ENCODE measurements at regions not wholly inside any gene's neighbourhood (a gene's known extent, or its start where the extent isn't known, plus 50 kb on each side); places are given as distances from the start of the nearest gene placed in this dataset.
"Not testable (repeated sequence)": the region's sequence is repeated elsewhere in the genome, so short reads cannot be mapped to it uniquely, and the experiment has no call there.

DNA sequence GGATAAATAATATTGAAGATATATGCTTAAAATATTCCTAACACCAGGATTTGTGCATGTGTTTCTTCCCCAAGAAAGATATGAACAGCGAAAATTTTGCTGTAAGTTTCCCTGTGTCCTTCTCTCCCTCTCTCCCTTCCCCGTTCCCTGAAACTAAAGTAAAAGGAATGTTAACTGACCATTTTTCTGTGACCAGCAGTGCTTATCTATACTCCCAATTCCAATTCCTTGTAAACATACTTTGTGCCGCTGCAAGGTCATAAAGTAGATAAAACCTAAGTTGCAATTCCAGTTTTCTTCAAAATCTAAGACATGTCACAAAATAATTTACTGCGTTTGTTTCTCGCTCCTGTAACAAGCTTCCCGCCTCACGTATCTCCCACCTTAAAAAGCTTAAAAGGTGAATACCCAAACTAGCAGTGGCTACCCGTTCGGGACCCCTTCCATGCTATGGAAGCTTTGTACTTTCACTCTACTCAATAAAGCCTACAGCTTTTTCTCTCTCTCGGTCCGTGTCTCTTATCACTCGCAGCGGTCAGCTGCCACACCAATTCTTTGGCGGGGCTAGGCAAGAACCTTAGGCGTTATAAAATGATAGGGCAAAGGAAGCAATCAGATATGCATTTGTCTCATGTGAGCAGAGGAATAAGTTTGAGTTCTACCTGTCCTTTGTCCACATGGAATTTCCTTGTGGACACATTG lies 1798.0 kb downstream of the EFNA5 start:
- no peak for DNase-seq

GRCh38 chr5:105868038-105868780 lies 1802.5 kb downstream of the EFNA5 start:
- DNase-seq: no peak

GRCh38 chr5:105865834-105866233 lies 1804.9 kb downstream of the EFNA5 start:
- no peak for DNase-seq

DNA sequence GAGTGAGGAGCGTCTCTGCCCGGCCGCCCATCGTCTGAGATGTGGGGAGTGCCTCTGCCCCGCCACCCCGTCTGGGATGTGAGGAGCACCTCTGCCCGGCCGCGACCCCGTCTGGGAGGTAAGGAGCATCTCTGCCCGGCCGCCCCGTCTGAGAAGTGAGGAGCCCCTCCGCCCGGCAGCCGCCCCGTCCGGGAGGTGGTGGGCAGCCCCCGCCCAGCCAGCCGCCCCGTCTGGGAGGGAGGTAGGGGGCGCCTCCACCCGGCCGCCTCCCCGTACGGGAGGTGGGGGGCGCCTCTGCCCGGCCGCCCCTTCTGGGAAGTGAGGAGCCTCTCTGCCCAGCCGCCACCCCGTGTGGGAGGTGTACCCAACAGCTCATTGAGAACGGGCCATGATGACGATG lies 1811.4 kb downstream of the EFNA5 start:
- not testable (repeated sequence) for DNase-seq

- no peak for DNase-seq
Observed at GRCh38 chr5:105849701-105850100, 1821.0 kb downstream of the EFNA5 start.

DNA sequence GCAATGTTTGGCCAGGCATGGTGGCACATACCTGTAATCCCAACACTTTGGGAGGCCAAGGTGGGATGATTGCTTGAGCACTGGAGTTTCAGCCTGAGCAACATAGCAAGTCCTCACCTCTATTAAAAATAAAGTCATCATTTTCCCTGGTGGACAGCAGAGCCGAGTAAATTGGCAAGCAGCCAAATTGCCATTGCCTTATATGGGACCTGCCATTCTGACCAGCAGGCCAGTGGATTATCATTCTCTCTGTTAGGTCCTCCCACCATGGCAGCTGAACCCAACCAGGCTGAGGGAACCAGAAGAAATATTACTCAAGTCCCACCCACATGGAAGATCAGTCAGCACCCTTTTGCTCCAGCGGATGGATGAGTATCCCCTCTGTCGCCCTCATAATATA lies 1829.9 kb downstream of the EFNA5 start:
- DNase-seq: no peak

GRCh38 chr5:105836887-105837286 lies 1833.8 kb downstream of the EFNA5 start:
- no peak for DNase-seq

DNA sequence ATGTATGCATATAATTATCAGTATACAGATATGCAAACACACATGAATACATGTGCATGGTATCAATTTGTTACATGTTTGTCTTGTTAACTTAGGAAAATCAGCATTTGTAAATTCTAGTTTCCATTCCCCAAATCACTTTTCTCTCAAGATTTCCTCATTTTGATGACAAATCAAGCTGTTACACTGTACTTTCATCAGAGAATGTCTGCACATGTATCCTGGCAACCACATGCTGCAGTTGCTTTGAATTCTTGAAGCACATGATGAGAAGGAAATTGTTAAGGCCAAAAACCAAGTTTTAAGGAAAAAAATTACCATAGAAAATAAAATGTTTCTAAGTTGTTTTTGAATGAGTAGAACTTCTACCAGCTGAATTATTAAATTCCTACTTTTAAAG lies 1834.5 kb downstream of the EFNA5 start:
- no peak for DNase-seq

GRCh38 chr5:105828821-105829220 lies 1841.9 kb downstream of the EFNA5 start:
- no peak for DNase-seq

DNA sequence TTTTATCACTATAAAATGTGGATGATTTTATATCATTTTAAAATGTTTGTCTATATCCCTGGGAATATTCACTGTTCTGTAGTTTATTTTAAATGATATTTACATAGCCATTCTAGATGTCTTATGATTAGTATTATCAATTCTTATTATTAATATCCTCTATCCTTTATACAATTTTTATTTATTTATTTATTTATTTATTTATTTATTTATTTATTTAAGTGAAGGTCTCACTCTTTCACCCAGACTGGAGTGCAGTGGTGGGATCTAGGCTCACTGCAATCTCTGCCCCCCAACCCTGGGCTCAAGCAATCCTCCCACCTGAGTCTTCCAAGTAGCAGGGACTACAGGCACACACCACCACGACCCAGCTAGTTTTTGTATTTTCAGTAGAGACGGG lies 1848.9 kb downstream of the EFNA5 start:
- no peak for DNase-seq

GRCh38 chr5:105817914-105818313 lies 1852.8 kb downstream of the EFNA5 start:
- no peak for DNase-seq

GRCh38 chr5:105817416-105817815 lies 1853.3 kb downstream of the EFNA5 start:
- no peak for DNase-seq

DNA sequence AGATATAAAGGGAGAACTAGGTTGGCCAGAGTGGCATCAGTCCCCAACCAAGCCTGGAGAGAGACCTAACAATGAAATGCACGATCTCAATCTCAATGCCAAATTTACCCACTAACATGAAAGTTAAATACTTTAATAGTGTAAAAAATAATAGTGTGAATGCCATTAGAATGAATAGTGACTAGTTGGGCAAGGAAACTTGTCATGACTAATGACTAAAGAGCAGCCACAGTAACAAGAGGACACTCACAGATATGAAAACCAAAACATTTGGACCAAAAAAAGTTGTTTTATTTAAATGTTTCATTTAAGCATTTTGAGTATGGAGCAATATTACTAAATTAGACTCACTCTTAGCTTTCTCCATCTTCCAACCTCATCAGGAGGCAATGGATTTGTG lies 1853.8 kb downstream of the EFNA5 start:
- DNase-seq: no peak

DNA sequence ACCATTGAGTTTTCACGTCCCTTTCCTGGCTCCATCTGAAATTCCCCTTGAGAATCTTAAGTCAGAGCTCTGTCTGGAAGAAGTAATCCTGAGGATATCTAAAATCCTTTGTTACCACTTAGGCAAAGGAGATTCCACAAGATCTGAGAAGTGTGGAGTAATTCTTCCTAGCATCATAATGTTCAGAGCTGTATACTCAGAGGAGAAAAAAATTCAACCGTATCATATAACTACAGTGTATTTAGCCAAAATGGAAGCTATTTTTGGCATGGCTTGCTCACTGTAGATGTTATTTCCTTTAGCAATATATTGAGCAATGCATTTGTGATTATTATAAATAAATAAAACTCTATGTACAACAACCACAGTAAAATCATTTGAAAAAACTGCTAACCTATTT lies 1858.4 kb downstream of the EFNA5 start:
- no peak for DNase-seq

DNA sequence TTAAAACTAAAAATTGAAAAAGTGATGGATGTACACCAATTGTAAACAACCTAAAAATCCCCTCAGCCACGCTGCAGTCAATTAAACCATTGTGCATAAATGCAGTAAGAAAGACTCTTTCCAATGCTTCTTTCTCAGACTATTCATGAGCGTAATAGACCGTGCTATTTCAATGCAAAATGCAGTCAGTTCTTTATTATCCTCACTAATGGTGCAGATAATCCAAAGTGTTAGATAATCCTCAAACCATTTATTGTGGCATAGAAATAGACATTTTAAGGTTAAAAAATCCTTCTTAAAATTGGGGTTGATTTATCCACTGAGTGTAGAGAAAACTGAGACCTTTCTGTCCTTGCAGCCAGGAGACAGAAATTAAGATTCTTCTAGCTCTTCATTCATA lies 1862.8 kb downstream of the EFNA5 start:
- no peak for DNase-seq

GRCh38 chr5:105807290-105807689 lies 1863.4 kb downstream of the EFNA5 start:
- no peak for DNase-seq

- DNase-seq: no peak
Observed at GRCh38 chr5:105806596-105806995, 1864.1 kb downstream of the EFNA5 start.

- no peak for DNase-seq
Observed at GRCh38 chr5:105803431-105803830, 1867.3 kb downstream of the EFNA5 start.

DNA sequence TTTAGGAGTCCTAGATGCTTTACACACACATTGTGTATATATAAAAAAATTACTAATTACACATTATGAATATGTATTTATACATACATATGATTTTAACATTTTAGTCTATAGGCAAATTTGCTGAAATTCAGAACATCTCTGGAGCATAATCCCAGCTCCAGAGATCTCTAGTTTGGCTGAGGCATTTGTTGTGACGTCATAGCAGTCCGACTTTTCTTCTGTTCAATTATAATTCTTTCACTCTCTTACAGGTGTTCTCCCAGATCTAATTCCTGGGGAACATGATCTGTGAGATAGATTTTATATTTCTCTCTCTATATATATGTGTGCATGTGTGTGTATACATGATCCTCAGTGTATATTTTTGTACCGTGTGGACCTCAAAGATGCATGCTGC lies 1876.2 kb downstream of the EFNA5 start:
- DNase-seq: no peak

DNA sequence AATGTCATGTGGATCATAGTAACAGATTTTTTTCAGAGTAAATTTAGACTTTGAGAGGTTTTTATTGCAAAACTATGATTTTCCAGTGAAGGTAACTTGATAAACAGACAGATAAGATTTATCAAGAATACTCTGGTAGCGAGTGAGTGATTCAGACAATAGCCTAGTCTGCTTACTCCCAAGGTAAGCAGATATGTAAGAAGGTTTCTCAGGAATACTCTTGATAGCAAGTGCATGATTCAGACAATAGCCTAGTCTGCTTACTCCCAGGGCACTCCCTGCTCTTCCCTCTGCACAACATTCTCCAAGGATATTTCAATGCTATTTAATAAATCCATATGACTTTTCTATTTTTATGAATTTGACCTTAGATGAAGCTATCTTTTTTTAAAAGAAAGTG lies 1881.5 kb downstream of the EFNA5 start:
- DNase-seq: no peak

DNA sequence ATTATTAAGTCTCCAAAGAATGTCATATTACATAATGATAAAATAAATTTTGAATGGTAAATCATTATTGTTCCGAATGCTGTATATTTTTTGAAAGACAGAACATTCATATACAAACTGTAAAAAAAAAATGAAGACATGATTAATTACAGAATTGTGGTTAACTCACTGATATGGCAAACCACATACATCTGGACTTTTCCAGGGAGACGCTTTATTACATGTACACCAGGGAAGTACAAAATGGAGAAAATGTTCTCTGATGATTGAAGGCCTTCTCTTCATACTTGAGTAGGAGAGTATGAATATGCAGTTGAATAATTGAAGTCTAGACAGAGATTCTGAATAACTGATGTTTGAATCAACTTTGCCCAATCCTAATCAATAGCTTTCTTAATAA lies 1886.9 kb downstream of the EFNA5 start:
- no peak for DNase-seq

DNA sequence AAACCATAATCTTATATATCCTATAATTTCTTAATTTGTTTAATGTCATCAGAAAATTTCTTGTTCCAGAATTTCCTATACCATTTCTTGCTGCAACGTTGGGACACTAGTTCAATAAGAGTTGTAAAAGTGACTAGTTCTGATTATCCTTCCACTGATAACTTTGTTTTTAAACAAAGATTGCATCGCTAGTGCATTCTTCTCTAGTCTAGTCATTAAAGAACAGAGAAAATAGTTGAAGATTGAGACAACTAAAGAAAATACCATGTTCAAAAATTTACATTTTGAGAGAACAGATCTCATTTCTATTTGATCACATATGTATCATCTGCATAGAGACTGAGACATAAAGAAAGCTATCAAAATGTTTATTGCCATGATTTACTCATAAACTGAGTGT lies 1888.2 kb downstream of the EFNA5 start:
- DNase-seq: no peak

DNA sequence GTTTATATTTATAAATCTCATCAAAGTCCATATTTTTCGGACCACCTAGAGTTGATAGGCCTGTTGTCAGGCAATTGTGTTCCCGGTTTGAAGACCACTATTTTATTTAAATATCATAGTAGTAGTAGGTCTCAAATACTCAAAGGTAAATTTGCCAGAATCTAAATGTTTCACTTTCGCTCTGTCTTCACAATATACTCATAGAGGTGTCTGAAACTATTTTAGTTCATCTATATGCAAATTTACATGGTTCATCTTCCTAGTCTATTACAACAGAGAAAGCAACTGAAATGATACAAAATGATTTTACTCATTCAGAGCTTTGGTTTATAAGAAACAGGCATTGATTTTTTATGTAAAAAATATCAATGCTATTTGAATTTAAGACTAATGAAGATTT lies 1897.5 kb downstream of the EFNA5 start:
- DNase-seq: no peak

- DNase-seq: no peak
Observed at GRCh38 chr5:105767267-105767666, 1903.5 kb downstream of the EFNA5 start.

DNA sequence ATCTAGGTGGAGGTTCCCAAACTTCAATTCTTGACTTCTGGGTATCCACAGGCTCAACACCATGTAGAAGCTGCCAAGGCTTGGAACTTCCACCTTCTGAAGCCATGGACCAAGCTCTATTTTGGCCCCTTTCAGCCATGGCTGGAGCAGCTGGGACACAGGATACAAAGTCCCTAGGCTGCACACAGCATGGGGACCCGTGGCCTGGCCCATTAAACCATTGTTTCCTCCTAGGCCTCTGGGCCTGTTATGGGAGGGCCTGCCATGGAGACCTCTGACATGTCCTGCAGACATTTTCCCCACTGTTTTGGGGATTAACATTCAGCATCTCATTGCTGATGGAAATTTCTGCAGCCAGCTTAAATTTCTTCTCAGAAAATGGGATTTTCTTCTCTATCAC lies 1908.0 kb downstream of the EFNA5 start:
- DNase-seq: no peak

Data from central memory CD4-positive, alpha-beta T cell (primary cell).